HG03045 (cell line): ENCODE measurements at regions not wholly inside any gene's neighbourhood (a gene's known extent, or its start where the extent isn't known, plus 50 kb on each side); places are given as distances from the start of the nearest gene placed in this dataset.

Source experiments
- ATAC-seq: cut with Tn5 transposase; IDR thresholded peaks from one replicate; pipeline ENCODE4 v1.9.1; 2021; ENCODE audit warnings: mild to moderate bottlenecking, moderate library complexity; ENCODE audit not compliant: unreplicated experiment

DNA sequence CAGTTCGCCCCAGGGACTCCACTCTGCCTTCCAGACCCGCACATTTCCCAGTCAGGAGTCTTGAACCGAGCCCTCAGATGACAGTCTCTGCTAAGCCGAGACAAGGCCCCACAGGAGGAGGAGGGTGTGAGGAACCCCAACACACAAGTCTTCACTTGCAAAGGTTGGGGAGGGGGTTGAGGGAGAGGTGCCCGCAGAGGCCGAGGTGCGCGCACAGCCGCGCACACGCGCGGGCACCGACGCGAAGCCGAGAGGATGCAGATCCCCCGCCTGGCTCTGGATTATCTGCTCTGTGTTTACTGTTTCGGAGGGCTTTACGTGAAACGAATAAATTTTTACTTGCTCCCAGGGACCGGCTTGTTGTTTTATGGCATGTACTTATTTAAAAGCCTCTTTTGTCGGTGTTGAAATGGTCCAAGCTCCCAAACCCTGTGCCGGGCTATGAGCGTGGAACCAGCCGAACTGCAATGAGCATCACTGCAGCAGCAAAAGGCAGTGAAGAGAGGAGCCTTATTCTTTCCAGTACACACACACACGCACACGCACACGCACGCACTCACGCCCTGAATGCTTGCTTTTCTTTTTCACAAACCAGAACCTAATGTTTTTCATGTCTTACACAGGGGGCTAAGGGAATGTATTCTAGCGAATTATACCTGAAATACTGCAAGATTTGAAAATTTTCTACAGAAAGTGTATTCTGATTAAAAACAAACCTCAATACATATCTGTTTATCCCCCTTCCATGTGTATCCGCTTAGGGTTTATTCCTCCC, 297.7 kb downstream of the PARP8 start:
- no peak for ATAC-seq

DNA sequence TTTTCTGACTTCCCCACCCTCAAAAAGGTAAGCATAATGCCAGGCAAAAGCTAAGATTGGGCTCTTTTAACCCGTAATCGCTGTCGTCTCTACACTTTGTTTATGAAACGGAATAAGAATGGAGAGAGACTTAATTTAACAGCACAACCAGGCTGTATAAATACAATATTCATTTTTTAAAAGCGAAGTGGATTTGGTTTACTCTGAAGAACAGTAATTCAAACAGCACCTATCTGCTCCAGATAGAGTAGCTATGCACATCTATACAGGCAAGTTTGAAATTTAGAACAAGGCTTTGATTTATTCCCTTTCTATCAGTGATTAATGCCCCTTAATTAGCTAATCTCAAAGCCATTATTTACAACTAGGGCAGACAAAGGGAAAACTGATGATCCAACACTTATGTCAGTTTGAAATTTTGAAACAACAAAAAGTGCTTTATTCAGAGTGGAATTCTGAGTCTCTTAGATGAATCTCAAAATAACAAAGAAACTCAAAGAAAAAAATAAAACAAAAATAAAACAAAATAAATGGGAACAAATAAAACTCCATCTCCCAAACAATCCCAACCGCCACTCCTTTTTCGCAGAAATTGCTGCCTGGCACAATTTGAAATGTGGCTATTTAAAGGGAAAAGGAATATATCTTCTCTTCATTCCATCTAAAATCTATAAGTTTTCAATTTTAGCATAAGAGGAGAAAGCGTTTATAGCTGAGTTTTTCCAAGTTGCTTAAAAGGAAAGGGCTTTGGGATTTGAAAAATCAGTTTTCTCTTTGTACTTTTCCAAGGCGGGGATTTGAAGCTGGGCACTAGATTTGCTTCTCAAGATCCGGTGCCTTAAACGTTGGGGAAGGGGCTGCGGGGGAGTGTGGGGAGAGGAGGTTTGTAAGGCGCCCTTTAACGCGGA, 298.6 kb downstream of the PARP8 start:
- no peak for ATAC-seq

DNA sequence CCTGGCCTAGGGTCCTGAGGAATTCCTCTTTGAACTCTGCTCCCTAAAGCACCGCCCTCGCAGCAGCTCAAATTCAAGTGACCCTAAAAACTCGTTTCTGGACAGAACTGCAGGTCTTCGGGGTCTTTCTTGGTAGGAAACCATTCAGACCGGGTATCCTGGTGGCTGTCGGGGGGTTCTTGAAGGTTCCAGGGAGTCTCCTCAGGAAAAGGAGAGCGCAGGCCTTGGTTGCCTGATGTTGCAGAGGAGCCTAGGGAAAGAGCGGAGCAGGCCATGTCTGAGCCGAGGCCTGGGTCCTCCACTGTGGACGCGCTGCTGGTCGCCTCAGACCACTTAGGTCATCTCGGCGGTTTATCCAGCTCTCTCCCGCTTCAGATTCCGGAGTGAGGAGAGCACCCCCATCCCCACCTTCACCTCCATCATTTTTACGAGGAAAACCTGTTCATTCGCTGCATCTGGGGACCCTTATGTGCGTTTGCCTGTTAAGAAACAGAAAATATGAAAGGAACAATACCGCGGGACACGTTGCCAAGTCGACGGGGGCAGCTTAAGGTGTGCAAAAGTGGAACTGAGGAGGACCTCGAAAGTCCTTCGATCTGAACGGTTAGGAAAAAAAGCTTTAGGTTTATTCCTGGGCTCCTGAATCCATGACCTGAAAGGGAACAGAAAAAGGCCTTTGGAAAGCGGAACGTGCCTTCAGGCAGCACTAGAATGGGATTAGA, 299.4 kb downstream of the PARP8 start:
- ATAC-seq, result no peak

DNA sequence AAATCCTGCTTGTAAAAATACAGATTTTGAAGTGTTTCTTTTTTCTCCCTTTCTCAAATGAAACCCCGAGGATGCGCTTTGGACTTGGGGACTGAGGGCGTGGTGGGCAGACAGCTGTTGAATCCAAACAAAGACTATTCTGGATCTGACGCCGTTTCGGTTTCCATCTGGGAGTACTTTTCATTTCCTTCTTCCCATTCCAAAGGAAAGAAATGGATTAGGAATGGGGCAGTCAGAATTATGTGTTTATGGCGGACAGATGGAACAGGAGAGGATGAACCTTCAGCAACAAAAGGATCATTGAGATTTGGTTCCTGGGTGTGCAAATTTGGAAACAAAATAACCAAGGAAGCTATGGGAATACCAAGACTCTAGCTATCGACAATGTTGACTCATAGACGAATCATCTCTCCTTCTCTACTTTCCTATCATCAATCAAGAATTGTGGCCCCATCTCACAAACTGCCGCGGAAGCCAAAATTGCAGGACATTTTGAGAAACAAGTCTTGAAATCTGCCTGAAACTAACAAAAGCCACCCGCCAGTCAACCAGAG, 300.6 kb downstream of the PARP8 start:
- no peak for ATAC-seq

DNA sequence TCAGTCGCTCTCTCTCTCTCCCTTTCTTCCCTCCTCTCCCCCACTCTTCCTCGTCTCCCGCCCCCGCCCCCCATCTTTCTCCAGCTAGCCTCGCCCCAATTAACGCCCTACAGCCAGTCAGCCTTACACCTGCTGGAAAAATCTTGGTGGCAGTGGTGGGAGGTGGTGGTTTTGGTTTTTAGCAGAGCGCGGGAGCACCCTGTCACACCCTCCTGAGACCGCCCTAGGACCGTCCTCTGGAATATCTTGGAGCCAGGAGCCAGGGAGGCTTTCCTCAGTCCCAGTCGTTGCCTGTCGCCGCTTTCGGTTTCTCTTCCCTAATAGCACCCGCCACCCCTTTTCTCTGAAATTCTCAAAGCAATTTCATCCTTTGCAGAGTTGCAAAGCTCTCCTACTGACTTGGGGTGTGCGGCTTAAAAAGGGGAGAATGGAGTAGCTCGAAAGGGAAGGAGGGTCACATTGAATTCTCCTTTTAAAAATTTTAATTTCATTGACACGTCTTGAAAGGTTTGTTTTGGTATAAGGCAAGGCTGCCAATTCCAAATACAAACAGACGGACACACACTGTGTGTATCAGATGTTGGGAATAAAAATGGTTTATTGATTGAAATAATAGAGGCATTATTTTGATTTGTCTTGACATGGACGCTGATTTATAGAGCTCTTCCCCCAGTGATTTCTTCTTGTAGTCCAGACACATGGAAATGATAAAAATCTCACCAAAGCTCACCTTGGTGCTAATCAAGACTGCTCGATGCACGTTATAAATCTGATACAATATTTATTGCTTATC, 301.3 kb downstream of the PARP8 start:
- ATAC-seq, result no peak

DNA sequence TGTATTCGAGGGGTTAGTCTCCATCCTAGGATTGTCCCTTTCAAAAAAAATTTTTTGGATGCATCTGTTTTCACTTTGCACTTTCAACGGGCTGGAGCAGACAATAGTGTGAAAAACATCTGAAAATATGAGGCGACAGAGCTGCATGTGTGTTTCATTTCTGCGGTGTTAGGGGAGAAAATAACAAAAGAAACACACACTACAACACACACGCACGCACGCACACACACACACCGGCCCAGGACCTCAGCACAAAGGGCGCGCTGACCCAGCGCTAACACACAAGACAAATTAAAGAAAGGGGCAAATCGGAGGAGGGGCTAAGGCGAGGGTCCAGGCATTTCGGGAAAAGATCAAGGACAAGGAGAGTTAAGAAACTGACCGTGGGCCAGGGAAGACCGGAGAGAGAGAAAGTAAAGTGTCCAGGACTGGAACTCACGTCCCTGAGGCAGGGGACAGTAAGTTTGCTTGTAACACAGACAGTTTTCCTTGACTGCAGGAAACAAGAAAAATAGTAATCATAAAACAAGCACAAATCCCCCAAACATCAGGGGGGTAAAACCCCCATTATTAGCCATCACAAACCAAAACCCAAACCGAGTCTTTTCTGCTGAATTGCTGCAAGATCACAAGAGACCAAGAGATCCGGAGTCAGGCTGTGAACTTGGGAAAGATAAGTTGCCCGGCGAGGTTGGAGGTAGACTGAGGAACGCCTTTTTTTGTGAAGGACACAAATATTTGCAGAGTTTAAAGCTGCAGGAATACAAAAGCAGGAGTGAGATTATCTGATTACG, 302.1 kb downstream of the PARP8 start:
- no peak for ATAC-seq

DNA sequence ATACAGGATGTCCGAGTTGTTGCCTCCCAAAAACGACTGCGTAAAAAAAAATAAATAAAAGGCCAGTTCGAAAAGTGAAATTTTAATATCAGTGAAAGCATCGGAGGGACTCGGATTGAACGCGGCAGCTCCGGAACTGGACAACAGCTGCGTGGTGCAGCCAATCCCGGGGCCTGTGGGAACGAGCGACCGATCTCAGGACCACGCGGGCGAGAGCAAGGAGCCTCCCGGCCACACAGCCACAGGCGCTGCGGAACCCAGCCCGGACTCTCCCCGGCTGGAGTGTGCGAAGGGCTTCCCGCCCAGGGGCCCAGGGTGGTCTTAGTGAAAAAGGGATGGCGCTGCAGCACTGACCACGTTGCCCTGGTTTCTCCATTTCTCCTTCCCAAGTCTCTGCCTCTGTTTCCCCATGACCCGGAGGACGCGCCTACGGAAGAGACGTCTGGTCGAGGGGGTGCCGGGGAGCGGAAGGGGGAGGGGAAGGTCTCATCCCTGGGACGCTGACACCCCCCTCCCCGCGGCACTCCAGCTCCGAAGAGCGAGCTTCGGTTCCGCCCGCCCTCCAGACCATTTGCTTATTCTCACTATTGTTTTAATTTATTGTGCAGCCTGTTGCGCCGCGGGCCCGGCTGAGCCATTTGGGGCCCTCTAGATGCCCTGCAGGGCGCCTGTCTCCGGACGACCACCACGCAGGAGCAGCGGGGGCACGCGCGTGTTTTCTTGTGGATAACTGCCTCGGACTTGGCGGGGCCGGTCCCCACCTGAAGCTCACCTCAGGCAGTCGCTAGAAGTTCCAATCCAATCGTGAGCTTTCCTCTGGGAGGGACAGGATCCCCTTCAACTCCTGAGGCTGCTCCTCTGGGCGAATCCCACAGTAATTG, 303.0 kb downstream of the PARP8 start:
- ATAC-seq, result no peak

DNA sequence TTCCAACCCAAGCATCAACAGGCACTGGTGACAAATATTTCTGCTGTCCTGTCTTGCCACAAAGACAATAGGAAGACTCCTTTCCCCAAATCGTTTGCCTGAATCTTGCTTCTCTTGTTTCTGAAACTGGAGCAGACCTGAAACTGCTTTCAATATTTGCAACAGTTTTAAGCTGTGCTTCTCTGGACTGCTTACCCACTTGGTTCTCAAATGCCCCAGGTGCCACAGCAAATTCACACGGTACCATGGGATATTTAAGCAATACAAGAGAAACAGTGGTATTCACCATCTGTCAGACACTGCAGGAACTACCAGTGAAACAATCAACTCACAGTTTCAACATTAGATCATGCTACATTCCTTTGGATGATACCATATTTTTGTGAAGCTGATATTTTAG, 309.4 kb downstream of the PARP8 start:
- ATAC-seq, result no peak

DNA sequence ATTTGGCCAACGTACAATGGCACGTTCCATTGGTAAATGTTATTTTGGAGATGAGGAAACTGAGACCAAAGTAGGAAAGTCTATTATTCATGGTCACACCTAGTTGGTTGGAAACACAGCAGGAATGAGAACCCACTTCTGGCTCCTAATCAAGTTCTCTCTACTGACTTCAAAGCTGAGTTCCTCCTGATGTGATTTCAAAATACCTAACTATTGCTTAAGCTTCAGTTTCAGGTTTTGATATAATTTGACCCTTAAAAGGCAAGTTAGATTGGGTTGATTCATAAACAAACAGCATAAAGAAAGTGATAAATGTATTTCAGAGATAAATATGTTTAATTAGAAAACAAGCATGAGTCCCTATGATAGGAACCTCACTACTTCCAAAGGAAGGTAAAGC, 312.5 kb downstream of the PARP8 start:
- no peak for ATAC-seq

DNA sequence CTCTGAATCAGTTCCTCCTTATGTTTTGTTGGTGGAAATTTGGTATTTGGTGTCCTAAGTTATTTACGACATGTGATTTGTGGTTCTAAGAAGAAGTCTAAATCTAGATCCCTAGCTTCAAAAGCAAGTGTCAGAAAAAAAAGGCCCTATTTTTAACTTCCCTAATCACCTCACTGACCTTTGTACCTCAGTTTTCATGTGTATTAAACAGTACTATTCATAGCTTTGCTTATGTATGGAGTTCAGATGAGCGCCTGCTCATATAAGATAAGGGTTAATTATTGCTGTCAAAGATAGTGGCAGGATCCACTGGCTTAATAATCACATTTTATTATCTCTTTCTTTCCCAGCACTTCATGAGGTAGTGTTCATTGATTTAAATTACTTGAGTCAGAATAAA, 318.2 kb downstream of the PARP8 start:
- no peak for ATAC-seq

DNA sequence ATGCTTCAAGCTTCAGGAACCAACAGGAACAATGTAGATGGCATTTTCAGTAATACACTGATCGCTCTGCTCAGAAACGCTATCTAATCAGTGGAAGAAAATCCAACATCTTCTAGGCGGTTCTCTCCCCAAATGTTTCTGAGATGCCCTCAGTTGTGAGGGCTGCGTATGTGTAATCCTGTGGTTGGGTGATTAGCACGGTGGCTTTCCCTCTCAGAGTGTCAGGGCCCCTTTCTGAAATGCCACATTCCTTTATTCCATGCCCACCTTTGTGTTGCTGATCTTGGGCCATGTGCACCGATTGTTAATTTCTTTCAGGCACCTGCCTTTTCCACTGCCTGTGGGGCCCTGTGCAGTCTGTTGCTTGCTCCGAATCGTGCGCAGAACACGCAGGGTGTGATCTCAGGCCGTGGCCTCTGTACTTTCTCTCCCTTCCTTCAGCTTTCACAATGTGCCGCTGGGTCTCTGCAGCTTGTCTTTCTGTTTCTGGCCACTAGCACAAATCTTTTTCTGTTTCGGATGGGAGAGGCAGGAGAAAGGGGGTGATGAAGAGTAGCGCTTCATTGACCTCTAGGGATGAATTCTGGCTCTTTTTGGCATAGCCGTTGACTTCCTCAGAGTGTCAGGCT, 324.0 kb downstream of the PARP8 start:
- no peak for ATAC-seq

DNA sequence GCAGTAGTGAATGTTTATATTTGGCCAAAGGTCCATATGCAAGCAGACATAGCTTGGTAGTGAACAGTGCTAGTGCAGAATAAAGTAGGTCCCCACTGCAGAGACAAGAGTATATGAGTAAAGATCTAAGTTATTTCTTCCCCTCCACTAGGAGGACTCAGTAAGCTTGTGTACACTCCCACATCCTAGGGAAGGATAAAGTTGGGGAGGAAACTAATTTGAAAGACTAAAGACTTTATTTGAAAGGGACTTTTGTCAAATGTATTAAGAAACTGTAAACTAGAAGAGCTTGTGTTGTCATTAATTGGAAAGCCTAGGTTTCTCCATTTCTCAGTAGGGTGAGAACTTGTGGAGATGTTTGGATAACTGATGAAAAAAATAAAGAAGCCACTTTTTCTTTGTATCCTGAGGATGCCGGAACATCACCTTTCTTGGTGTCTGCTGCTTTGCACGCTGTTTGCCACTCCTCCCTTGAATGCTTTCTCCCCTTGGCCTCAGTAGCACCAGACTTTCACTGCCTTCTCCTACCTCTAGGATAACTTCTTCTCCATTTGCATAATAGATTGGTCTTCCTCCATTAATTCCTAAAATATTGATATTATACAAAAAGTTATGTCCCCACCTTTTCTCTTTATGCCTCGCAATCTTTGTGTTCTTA, 329.0 kb downstream of the PARP8 start:
- no peak for ATAC-seq

DNA sequence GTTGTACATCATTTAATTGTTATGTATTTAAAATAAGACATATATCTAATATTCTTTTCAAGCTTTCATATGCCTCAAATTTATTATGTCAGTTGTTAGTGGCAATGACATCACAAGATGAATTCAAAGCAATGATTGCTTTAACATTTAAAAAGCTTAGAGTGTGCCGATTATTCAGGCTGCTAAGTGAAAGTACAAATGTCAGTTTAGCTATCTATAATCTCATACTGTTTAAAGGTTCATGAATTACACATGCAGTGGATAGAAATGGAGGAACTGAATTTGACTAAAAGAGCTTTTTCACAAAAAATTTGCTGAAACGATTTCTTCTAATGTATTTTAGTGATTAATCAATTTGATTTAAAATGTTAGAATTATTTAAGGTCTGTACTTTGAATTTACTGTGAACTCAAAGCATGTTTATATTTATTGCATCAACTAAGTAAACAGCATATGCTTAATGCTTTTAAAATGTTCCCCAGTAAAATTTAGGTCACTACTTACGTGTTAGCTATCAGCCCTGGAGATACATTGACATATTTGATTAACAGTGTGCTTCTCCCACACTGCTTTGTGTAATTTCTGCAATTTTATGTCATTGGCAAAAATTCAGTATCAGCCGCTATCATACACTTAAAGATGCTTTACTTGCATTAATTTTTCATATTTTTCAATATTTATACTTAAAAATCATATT, 334.9 kb downstream of the PARP8 start:
- no peak for ATAC-seq

DNA sequence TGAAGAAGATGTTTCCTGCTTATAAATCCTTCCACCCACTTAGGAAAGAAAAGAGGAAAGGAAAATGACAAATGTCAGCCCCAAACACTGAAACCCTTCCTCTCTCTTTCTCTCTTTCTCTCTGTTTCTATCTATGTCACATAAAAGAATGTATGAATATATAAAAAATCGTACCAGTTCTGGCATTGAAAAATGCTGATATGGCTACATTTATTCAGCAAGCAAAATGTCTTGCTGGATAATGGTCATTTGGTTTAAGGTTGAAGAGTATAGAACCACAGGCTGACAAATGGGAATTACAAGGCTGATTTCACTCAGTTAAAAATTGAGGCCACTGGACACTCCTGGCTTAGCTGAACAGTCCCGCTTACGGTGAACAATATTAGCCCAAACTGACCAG, 335.9 kb downstream of the PARP8 start:
- ATAC-seq, result no peak

DNA sequence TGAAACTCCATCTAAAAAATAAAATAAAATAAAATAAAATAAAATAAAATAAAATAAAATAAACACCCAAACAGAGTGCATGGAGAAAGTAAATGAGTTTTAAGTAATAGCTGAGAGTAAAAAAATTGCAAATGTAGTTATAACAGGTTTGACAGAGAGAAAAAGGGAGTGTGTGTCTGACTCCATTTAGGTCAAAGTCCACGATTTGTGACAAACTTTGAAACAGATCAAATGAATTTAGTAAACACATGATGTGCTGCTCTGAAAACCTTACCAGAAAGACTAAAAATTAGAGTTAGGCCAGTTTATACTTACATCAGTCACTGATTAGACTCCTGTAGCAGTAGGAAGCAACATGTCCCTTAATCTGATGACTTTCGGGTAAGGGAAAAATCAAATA, 346.6 kb downstream of the PARP8 start:
- no peak for ATAC-seq

DNA sequence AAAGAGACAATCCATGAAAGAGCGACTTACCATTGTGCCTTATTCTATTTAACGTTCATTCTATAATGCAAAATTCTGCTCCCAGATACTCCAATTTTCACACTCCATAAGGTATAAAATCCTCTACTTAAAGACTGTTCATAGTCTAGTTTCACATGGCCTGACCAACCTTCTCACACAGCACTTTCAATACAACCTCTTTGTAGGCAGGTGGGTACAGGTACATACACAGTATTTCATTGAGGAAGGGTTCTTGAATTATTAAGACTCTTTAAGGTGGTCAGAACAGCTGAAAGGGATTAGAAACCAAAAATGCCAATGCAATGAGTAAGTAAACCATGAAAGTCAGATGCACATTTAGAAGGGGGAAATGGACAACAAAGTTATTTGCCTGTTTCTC, 352.0 kb downstream of the PARP8 start:
- ATAC-seq, result no peak

DNA sequence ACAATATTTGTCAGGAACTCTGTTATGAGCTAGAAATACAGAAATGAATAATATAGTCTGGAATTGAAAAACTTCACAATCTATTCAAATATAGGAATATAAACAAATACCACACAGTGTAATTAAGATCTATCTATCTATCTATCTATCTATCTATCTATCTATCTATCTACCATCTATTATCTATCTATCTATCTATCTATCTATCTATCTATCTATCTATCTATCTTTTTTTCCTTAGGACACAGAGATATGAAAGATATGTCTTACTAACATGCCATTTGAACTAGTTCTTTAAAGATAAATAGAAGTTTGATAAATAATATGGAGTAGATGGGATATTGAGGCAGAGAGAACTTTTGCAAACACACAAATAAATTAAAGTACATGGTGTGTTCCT, 357.8 kb downstream of the PARP8 start:
- ATAC-seq, result no peak
